ENCODE measurements at regions not wholly inside any gene's neighbourhood (a gene's known extent, or its start where the extent isn't known, plus 50 kb on each side); places are given as distances from the start of the nearest gene placed in this dataset.
"Not testable (repeated sequence)": the region's sequence is repeated elsewhere in the genome, so short reads cannot be mapped to it uniquely, and the experiment has no call there.

- Mint-ChIP-seq H3K4me3 (no peak overlapping the region), H3K9me3 (no peaks in the 10 kb centered on the region), H3K36me3 (ENCODE audit: low read depth) (no peaks in the 10 kb centered on the region), H3K27ac (peak overlapping the region; percentile 12), H3K4me1 (peaks cover 7% of the 10 kb centered on the region), H3K27me3 (peaks cover 65% of the 10 kb centered on the region)
- intact Hi-C loops (cut with micrococcal nuclease): no loop called here
- DNase-seq (no peak), ATAC-seq (ENCODE audit: low read depth) (no peak)
- POLR2A ChIA-PET: interaction anchor here (0.6 to 1.0 kb wide), 2 partner anchors 21 to 168 kb away, joined by 3 to 4 read pairs; no protein-coding TSS in a partner anchor
- CTCF ChIA-PET: no interaction called here
- TF ChIP-seq CTCF (IDR thresholded peaks at IDR 0.05): no peak
Measured at GRCh38 chr1:148354284-148354912, 128.7 kb downstream of the PPIAL4G start.

- no peak for ATAC-seq (ENCODE audit: low read depth)
- no peak for TF ChIP-seq CTCF (IDR thresholded peaks at IDR 0.05)
- H3K27ac Mint-ChIP-seq: no peak overlapping the region
- no peak for DNase-seq
- no peaks in the 10 kb centered on the region for H3K9me3 Mint-ChIP-seq
- ChIA-PET CTCF (no interaction called here), POLR2A (interaction anchor here (0.5 to 0.7 kb wide), 2 partner anchors 19 to 20 kb away, joined by 3 to 5 read pairs; no protein-coding TSS in a partner anchor)
- H3K4me3 Mint-ChIP-seq: peak overlapping the region; percentile 5
- H3K36me3 Mint-ChIP-seq (ENCODE audit: low read depth): no peaks in the 10 kb centered on the region
- intact Hi-C loops (cut with micrococcal nuclease): no loop called here
- H3K4me1 Mint-ChIP-seq: peaks cover 7% of the 10 kb centered on the region
- H3K27me3 Mint-ChIP-seq: peaks cover 70% of the 10 kb centered on the region
Measured at GRCh38 chr1:148353461-148354283, 129.4 kb downstream of the PPIAL4G start.

GRCh38 chr1:148352470-148353053, 130.5 kb downstream of the PPIAL4G start:
- Mint-ChIP-seq H3K27me3 (peaks cover 68% of the 10 kb centered on the region), H3K4me3 (no peak overlapping the region), H3K4me1 (peaks cover 7% of the 10 kb centered on the region), H3K27ac (no peak overlapping the region), H3K9me3 (no peaks in the 10 kb centered on the region), H3K36me3 (ENCODE audit: low read depth) (no peaks in the 10 kb centered on the region)
- intact Hi-C loops (cut with micrococcal nuclease): no loop called here
- TF ChIP-seq CTCF (IDR thresholded peaks at IDR 0.05): no peak
- POLR2A ChIA-PET: interaction anchor here (0.7 kb wide), 1 partner anchor 18 kb away, joined by 5 read pairs; no protein-coding TSS in a partner anchor
- DNase-seq: no peak
- CTCF ChIA-PET: no interaction called here
- no peak for ATAC-seq (ENCODE audit: low read depth)

GRCh38 chr1:148347781-148348180, 135.3 kb downstream of the PPIAL4G start:
- intact Hi-C loops (cut with micrococcal nuclease): no loop called here
- Mint-ChIP-seq H3K4me3 (no peak overlapping the region), H3K27ac (no peak overlapping the region), H3K9me3 (no peaks in the 10 kb centered on the region), H3K4me1 (peaks cover 4% of the 10 kb centered on the region), H3K36me3 (ENCODE audit: low read depth) (no peaks in the 10 kb centered on the region), H3K27me3 (peaks cover 41% of the 10 kb centered on the region)
- ATAC-seq (ENCODE audit: low read depth) (no peak), DNase-seq (no peak)
- ChIA-PET POLR2A (no interaction called here), CTCF (interaction anchor here (1.3 kb wide), 1 partner anchor 25 kb away, joined by 3 read pairs; no protein-coding TSS in a partner anchor)
- TF ChIP-seq CTCF (IDR thresholded peaks at IDR 0.05): no peak

GRCh38 chr1:148345659-148346151, 137.4 kb downstream of the PPIAL4G start:
- ChIA-PET CTCF (interaction anchor here (0.8 kb wide), 1 partner anchor 9 kb away, joined by 3 read pairs; no protein-coding TSS in a partner anchor), POLR2A (interaction anchor here (0.9 to 1.7 kb wide), 3 partner anchors 11 to 82 kb away, joined by 3 to 8 read pairs (median 3); no protein-coding TSS in a partner anchor)
- H3K9me3 Mint-ChIP-seq; H3K4me1 Mint-ChIP-seq; H3K4me3 Mint-ChIP-seq; intact Hi-C loops (cut with micrococcal nuclease); ATAC-seq (ENCODE audit: low read depth); H3K27ac Mint-ChIP-seq; DNase-seq; H3K36me3 Mint-ChIP-seq (ENCODE audit: low read depth): not testable (repeated sequence)
- peaks cover 24% of the 10 kb centered on the region for H3K27me3 Mint-ChIP-seq

GRCh38 chr1:148344651-148345050, 138.5 kb downstream of the PPIAL4G start:
- H3K9me3 Mint-ChIP-seq; ATAC-seq (ENCODE audit: low read depth); H3K27ac Mint-ChIP-seq; H3K4me1 Mint-ChIP-seq; intact Hi-C loops (cut with micrococcal nuclease); H3K36me3 Mint-ChIP-seq (ENCODE audit: low read depth); CTCF ChIA-PET; DNase-seq; H3K4me3 Mint-ChIP-seq: not testable (repeated sequence)
- peaks cover 17% of the 10 kb centered on the region for H3K27me3 Mint-ChIP-seq
- POLR2A ChIA-PET: interaction anchor here (1.7 kb wide), 1 partner anchor 10 kb away, joined by 8 read pairs; no protein-coding TSS in a partner anchor

- DNase-seq; ATAC-seq (ENCODE audit: low read depth); intact Hi-C loops (cut with micrococcal nuclease); CTCF ChIA-PET; H3K36me3 Mint-ChIP-seq (ENCODE audit: low read depth); H3K27ac Mint-ChIP-seq; H3K9me3 Mint-ChIP-seq; POLR2A ChIA-PET; H3K4me3 Mint-ChIP-seq; H3K27me3 Mint-ChIP-seq; H3K4me1 Mint-ChIP-seq: not testable (repeated sequence)
Measured at GRCh38 chr1:148341729-148342128, 141.4 kb downstream of the PPIAL4G start.

Measured in activated B cell treated with CpG ODN at 0.5 μM for 24 hours (primary cell).